Inferior parietal cortex (tissue), 1 donor: ENCODE measurements at regions not wholly inside any gene's neighbourhood (a gene's known extent, or its start where the extent isn't known, plus 50 kb on each side); places are given as distances from the start of the nearest gene placed in this dataset.

Experiments used
- DNase-seq: peaks from one replicate; pipeline ENCODE4 v3.0.0-alpha.2; 2016; ENCODE audit errors: extremely low spot score

DNA sequence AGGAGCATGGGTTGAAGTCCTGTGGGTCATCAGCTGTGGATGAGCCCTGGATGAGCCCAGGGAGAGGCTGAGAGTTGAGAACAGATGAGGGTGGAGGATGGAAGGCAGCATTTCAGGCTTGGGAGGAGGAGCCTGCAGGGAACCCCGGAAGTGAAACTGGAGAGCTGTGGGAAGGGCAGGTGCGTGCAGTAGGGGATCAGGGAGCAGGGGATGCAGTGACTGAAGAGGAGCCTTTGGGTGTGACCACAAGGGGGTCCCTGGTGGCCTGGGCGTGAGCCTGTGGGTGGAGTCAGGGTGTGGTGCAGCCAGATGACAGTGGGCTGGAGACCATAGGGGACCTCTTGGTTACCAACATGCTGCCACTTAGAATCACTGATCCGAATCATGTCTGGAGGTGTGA lies 115.5 kb downstream of the PAPOLA start:
- no peak for DNase-seq

DNA sequence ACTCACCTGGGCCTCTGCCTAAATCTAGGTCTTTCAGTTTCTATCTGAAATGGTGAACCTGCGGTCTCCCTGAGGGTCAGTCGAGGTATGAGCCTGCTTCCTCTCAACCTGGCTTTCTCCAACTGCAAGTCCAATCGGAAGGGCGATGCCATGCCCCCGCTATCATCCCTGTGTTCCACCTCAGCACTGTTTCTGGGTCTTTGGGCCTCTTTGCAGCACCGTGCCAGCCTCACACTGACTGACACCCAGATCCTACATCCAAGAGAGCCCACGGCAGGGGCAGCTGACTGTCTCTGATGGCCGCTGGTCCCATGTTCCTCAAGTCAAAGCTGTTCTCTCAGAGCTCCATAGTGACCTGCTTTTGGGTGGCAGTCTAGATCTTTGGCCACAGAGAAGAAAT lies 120.7 kb downstream of the PAPOLA start:
- no peak for DNase-seq

DNA sequence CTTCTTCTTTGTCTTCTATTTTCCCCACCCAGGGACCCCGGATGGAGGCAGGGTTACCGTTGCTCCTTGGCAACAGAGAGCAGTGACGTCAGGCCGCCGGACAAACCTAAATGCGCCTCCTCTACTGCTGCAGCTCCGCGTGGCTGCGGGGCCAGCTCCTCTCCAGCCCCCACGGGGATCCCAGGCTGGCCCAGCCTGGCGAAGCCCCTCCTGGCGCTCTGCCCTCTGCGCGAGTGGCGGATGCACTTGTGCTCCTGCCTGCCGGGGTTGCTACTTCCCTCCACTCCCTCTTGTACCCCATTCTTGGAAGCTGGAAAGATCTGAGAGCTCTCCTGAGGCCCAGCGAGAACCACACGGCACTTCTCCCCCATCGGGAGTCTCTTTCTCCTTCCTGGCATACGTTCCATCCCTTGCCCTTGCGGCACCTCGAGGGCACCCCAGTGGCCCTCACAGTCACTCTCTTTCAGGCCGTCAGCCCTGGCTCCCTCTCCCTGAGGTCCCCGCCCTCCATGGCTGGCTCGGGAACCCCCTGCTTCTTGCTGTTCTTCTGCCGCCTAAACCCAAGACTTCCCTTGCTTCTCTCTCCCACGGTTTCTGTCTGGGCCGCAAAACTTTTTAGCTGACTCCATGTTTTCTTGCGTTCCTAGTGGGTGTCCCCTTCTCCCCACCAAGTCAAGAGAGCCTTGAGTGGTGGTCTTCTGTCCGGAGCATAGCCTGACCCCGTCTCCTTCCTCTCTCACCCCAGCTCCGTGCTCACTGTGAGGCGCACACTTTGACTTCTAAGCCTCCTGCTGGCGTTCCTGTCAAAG lies 121.7 kb downstream of the PAPOLA start:
- no peak for DNase-seq

DNA sequence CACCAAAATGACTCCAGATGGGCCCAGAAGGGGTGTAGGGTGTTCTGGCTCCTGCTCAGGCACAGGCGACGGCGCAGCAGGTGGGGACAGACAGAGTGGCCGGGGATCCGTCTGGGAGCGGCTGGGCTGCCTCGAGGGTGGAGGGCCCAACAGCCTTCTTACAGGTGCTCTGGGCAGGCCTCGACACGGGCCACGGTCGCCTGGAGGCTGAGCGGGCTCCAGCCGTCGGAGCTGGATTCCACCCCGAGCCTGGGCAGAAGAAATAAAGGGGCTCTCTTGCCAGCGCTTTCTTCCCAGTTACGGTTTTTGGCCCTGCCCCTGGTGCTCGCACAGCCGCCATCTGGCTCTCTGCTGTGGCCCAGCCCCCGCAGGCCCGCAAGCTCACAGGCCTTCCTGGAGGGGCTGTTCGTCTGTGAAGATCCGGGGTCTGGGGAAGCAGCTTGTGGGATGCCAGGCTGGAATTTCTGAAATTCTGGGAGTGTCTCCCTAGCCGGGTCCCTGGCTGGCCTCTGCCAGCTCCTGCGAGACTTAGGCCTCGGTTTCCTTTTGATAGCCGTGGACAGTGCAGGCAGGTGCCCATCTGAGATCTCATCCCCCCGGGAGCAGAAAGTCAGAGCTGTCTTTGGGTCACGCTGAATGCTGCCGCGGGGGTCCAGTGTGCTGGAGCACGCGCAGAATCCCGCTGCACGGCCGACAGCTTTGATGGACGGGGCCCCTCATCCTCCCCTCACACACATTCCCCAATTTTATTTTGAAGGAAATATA lies 122.7 kb downstream of the PAPOLA start:
- DNase-seq: no peak

DNA sequence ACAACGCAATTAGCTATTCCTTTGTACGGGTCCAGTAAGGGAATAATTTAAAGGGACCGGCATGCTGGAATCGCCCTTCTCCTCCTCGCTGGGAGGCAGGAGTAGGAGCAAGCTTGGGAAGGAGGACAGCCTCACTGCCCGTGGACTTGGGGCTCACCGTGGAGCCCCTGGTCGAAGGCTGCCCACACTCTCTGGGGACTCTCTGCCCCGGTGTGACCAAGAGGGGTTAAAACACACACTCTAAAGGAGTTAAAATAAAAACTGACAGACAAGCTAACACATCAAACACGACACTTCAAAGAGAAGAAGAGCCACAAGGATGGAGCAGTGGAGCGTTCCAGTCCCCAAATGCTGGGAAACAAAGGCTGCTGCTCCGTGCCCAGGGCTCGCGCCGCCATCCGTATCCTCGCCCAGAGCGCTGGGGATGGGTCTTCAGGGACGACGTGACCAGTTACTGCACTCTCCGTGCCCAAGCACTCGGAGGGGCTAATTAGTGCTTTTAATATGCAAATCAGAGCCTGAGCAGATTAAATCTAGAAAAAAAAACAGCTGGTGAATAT lies 123.3 kb downstream of the PAPOLA start:
- DNase-seq: no peak

DNA sequence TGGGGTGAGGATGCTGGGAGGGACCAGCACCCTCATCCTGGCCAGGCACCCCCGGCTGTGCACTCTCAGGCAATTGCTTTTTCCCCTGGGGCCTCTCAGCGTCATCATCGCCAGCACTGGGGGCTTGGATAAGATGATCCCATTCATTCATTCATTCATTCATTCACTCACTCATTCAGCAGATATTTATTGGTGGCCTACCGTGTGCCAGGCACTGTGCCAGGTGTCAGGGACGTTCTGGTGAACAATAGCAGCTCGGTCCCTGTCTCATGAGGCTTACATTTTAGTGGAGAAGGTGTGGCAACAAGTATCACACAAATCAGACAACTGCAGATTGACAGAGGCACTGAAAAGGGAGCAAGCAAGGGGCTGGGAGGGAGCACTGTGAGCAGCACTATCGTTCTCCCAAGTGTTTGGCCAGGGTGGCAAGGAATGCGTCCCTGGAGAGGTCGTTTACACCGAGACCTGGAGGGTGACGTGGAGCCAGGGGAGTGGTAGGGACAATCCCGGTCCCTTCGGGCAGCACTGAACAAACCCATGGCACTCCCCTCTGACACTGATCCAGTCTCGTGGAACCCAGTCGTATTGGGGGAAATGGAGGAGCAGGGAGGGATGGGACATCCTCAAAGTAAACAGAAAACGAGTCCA lies 124.1 kb downstream of the PAPOLA start:
- DNase-seq: no peak

DNA sequence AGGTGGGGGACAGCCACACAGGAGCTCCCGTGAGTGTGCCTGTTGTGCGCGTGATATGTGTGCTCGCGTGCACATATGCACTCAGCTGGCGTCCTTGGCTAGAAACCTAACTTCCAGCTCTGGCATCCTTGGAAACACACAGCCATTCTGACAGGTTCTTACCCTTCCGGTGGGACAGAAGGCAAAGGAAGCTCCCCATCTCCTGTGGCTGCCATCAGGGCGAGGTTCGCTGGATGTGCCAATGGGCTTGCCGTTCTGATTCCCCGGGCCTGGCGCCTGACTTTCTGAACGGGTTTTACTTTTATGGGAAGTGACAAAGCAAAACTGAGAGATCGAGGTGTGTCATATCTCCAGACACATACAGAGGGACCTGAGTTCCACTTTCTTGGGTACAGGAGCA lies 124.7 kb downstream of the PAPOLA start:
- DNase-seq: no peak

DNA sequence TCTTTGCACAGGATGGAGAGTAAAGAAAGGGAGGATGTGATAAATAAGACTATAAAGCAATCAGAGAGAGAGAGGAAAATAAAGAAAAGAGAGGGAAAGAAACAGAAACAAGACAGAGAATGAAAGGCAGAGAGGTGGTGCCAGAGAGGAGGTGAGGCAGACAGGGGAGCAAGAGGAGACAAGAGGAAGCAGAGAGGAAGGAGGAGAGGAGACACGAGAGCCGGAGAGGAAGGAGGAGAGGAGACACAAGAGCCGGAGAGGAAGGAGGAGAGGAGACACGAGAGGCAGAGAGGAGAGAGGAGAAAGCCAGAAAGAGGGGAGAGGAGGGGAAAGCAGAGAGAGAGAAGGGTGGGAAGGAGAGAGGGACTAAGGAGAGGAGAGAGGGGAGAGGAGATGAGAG lies 125.2 kb downstream of the PAPOLA start:
- DNase-seq: no peak

DNA sequence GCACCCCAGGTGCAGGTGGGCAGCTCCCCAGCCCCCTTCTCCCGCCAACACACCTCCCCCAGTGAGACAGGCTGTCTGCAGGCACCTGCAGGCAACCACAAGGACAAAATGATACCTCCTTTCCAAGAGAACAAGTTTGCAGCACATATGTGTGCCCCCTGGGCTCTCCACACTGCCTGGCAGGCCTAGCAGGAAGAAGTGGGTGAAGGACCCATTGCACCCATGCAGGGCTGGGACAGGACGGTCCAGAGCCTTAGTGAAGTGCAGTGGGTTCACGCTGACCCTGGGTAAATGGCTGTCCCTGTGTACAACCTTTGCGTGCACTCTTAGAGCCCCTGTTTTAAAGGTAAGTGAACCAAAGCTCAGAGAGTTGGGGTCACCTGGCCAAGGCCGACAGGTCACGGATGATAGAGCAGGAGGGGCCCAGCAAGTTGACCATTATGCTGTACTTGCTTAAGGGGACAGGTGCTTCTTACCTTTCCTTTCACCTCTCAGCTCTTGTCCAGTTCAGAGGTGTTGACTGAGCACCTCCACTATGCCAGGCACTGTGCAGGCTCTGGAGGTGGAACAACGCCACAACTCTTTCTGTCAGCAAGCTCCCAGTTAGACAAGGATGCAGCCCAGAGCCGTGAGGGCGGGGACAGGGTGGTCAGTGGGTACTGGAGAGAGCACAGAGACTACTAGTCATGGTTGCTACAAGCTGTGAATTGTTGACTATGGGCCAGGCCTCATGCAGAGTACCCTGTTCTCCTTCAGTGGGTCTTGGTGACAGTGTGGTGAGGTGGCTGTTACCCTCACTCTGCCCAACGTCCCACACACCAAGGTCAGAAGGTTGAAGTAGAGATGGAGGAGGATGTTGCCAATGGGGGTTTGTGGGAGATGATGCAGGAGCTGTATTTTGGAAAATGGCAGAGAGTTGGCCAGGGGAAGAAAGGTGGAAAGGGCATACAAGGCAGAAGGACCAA lies 125.9 kb downstream of the PAPOLA start:
- no peak for DNase-seq

DNA sequence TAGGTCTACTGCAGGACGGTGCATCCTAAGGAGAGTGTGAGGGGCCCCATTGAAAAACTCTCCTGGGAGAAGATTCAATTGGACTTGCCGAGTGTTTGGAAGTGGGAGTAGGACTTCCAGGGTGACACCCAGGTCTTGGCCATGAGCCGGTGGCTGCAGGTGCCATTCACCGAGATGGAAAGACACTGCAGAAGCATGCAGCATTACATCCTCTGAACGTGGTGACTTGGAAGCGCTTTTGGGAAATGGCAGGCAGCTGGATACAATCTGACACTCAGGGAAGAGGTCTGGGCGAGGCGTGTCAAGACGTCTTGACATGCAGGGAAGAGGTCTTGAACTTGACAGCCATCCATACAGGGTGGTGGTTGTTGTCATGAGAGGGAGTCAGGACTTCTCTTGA lies 126.9 kb downstream of the PAPOLA start:
- DNase-seq: no peak

DNA sequence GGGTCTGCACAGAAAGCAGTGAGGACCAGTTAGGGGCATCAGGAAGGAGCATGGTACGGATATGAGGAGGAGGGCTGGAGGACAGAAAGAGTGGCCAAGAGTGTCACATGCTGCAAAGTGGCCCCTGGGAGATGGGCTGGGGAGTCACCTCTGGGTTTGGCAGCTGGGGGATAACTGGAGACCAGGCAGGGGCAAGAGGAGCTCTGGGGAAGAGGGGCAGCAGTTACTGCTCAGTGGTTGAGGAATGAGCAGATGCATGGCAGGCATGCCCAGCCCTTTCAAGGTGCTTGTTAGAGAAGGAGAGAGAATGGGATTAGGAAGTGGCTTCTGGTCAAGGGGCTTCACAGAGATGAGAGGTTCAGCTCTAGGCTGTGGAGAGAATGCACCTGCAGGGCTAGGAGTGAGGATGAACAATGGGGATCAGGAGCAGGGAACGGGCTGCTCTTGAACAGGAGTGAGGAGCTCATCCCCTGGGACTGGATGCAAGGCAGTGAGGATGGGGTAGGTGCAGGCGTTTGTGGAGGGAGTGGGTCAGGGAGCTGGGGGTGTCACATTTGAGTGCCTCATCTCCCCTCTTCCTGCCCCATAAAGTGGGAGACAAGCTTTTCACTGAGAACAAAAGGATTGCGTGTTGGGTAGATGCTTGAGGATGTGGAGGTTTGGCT lies 127.5 kb downstream of the PAPOLA start:
- DNase-seq: no peak

DNA sequence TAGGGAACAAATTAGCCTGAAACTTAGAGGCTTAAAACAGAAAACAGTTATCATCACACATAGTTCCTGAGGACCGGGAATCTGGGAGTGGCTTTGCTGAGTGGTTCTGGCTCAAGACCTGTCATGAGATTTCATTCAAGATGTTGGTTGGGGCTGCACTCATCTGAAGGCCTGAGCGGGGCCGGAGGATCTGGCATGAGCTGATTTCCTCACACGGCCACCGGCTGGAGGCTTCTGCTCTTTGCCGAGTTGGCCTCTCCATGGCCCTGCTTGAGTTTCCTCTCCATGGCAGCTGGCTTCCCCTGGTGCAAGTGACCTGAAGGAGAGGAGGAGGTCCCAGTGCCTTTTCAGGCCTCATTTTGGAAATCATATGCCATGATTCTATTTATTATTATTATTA lies 128.1 kb downstream of the PAPOLA start:
- no peak for DNase-seq

DNA sequence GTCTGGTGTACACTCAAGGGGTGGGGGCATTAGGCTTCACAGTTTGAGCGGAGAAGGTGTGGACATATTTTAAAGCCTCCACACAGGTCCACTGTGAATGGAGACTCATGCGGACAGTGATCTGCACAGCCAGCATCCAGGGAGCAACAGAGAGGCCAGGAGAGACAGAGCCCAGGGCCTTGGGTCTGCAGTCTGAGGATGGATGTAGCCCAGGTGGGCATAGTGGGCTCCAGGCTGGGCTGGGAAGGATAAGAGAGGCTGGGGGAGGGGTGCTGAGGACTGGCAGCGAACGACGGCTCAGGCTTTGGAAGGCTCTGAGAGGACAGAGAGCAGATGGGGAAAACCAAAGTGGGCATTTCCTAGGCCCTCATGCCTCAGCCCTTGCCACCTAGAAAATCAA lies 128.8 kb downstream of the PAPOLA start:
- no peak for DNase-seq

DNA sequence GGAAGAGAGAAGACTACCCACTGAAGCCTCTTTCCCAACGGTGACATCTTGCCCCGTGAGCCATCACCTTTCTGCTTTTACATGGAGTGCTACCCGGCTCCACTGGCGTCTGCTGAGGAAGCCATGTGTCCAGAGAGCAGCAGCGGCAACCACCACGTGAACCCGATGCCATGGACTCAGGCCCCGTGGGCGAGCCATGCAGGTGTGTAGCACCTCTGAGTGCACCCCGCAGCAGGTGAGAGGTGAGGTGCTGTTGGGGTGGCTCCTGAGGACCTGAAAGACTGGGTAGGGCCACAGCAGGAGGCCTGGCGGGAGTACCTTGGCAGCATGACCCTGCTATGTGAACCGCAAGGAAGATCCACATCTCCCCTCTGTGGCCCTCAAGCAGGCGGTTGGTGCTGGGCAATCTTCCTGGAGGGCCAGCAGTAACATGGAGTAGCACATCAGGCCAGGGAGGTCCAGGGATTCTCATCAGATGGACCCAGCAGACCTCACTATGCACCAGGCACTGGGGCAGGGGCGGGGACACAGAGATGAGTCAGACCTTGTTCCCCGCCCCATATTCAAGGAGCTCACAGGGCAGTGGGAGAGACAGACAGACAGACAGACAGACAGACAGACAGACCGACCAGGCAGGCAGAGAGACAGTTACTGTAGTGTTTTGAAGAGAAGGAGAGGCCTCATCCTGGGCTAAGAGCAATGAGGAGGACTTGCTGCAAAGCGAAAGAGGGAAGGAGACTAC lies 129.6 kb downstream of the PAPOLA start:
- DNase-seq: no peak

DNA sequence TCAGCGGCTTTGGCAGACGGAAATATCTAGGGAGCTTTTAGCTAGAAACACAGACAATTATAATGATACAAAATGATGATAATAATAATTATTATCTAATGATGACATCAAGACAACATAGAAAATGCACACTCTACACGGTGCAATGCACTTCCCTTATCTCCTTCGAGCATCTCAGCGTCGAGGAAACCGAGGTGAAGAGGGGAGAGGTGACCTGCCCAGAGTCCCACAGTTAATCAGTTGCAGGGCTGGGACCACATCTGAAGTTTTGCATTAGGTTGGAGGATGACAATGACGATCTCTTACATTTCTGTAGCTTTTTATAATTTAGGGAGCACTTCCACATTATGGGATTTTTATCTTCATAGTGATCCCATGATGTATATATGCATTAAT lies 130.2 kb downstream of the PAPOLA start:
- no peak for DNase-seq

DNA sequence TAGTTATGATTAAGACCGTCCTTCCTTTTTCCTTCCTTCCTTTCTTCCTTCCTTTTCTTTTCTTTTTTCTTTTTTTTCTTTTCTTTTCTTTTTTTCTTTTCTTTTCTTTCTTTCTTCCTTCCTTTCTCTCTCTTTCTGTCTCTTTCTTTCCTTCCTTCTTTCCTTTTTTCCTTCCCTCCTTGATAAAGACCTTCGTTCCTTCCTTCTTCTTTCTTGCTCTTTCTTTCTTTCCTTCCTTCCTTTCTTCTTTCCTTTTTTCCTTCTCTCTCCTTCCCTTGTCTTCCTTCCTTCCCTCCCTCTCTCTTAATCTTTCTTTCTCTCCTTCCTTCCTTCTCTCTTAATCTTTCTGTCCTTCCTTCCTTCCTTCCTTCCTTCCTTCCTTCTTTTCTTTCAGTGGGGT lies 130.9 kb downstream of the PAPOLA start:
- DNase-seq: no peak

DNA sequence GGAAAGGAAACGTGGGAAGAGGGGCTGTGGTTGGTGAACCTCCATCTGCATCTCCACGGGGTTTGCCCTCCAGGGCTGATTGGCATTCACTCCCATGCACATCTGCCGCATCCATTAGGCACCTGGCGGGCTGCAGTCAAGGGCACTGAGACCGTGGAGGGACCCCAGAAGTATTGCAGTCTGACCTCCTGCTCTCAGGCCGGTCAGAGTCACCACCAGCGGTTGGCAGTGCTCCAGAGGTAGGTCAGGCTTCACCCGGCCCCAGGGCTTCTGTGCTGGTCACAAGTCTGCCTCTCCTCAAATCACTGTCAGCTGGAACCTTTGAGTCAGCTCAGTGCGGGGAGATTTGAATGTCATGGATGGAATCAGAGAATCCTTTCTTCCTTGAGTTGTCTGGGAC lies 132.3 kb downstream of the PAPOLA start:
- no peak for DNase-seq

DNA sequence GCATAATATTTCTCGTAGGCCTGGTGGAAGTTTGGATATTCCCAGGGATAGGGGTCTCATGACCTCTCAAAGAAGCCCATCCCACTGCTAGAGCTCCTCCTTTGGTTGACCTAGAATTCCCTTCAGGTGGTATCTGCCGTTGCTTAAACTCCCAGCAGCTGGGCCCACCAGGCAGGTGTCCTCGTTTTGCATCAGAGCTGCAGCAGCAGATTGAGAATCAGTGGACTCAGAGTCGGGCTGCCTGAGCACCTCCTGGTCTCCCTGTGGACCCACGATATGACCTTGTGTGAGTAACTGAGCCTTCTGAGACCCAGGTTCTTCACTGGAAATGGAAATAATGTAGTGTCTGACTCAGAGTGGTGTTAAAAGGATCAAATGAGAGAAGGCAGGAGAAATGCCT lies 132.7 kb downstream of the PAPOLA start:
- DNase-seq: peak; percentile 3

DNA sequence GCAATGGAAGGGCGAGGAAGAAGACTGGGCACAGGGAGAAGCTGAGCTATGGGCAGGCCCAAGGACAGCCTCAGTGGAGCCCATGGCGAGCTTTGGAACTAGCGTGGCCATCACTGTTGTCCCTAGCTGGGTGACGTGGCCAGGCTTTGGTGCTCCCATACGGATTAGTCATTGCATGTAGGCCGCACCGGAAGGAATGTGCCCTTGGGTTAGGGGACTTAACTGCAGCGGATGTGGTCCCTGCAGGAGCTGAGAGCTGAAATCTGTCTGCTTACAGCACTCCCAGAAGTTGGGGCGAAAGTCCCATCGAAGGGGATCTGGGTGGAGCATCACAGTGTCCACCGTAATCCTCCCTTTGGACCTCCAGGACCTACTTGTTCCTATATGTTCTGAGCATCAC lies 133.7 kb downstream of the PAPOLA start:
- no peak for DNase-seq

DNA sequence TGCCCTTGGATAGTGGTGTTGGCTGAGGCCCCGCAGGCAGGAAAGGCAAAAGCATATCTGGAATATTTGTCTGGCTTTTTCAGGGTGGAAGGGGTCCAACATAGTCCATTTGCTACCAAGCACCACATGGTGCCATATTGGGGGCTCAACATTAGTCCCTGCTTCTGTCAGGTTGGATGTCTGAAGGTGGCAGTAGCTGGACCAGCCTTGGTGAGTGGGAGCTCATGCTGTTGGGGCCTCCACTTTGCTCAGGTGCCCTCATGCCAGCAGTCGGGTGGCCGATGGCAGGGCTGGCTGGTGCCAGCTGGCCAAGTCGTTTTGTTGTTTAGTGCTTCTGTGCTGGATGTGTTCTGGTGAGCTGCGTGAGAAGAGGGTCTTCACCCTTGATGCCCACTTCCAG lies 135.3 kb downstream of the PAPOLA start:
- DNase-seq: no peak
